ENCODE measurements at regions not wholly inside any gene's neighbourhood (a gene's known extent, or its start where the extent isn't known, plus 50 kb on each side); places are given as distances from the start of the nearest gene placed in this dataset.

DNA sequence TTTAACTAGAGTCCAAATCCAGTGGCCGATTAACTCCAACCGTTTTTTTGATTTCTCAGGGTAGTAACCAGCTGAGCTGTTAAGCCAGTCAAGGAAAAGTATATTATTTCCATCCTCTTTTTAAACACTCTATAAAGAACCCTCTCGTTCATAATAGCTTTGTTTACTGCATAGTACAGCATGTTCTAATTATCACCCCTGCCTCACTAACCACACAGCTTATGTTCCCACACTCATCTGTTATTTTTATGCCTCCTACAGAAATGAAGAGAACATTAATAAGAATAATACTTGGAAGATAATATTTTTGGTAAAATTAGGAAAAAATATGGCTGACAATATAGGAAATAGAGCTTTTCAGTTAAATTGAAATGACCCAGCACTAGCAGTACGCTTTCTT, 2132.8 kb upstream of the CELF4 start:
- WGBS (ENCODE audit: insufficient coverage, low coverage, low lambda C conversion rate, missing lambda C conversion rate): 65% methylated on average over 4 of the region's 4 CpGs
- peaks cover 0 to 4% (median 0%) of the 10 kb centered on the region in 4 donors for H3K4me1 ChIP-seq
- ATAC-seq: no peak

DNA sequence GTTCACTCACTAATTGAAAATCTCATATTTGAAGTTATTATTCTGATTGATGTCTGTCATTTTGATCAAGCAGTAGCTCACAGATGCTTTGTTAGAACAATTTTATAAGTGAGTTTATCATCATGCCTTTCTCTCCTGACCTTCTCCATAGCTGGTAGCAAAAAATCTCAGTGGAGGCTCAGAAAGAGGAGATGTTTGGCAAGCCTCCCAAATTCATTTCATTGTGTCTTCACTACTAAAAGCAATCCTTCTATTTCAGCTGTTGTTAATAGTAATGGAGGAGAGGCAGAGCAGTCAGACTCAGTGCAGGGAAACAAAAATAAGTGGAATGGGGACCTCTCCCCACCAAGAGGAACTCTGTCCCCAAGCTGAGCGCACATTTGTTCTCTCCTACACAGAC, 2127.8 kb upstream of the CELF4 start:
- Histone ChIP-seq H3K27me3 (no peaks in the 10 kb centered on the region), H3K4me3 (no peak overlapping the region), H3K36me3 (no peaks in the 10 kb centered on the region), H3K9me3 (no peaks in the 10 kb centered on the region), H3K27ac (no peak overlapping the region), H3K4me1 (no peaks in the 10 kb centered on the region)
- 100% methylated on average over 1 of the region's 1 CpG for WGBS (ENCODE audit: insufficient coverage, low coverage, low lambda C conversion rate, missing lambda C conversion rate)
- intact Hi-C loops (cut with DNase I): no loop called here
- TF ChIP-seq CTCF (IDR thresholded peaks at IDR 0.05): no peak
- no peak for TF ChIP-seq POLR2A (IDR thresholded peaks at IDR 0.05)
- DNase-seq (no peak), ATAC-seq (no peak)

More for the DNA sequence above, 2132.8 kb upstream of the CELF4 start:
- no peak for DNase-seq
- no peak overlapping the region for H3K4me3 ChIP-seq
- no peak for TF ChIP-seq CTCF (IDR thresholded peaks at IDR 0.05)
- no peak for TF ChIP-seq POLR2A (IDR thresholded peaks at IDR 0.05)
- no peaks in the 10 kb centered on the region for H3K27me3 ChIP-seq
- H3K36me3 ChIP-seq: no peaks in the 10 kb centered on the region
- H3K9me3 ChIP-seq: no peaks in the 10 kb centered on the region
- no peak overlapping the region for H3K27ac ChIP-seq
- intact Hi-C loops (cut with DNase I): no loop called here

- Histone ChIP-seq H3K4me1 (no peaks in the 10 kb centered on the region), H3K4me3 (no peak overlapping the region), H3K36me3 (no peaks in the 10 kb centered on the region), H3K27ac (no peak overlapping the region), H3K9me3 (no peaks in the 10 kb centered on the region), H3K27me3 (no peaks in the 10 kb centered on the region)
- no peak for ATAC-seq
- TF ChIP-seq CTCF (IDR thresholded peaks at IDR 0.05): no peak
- no peak for TF ChIP-seq POLR2A (IDR thresholded peaks at IDR 0.05)
- DNase-seq: no peak
- intact Hi-C loops (cut with DNase I): no loop called here
- WGBS (ENCODE audit: insufficient coverage, low coverage, low lambda C conversion rate, missing lambda C conversion rate): 36% methylated on average over 2 of the region's 2 CpGs
These were observed 2126.9 kb upstream of the CELF4 start for GRCh38 chr18:39692367-39693015.

- intact Hi-C loops (cut with DNase I): no loop called here
- no peak overlapping the region for H3K4me3 ChIP-seq
- H3K36me3 ChIP-seq: no peaks in the 10 kb centered on the region
- no peak for TF ChIP-seq POLR2A (IDR thresholded peaks at IDR 0.05)
- TF ChIP-seq CTCF (IDR thresholded peaks at IDR 0.05): no peak
- DNase-seq (no peak), ATAC-seq (no peak)
- no peak overlapping the region for H3K27ac ChIP-seq
- H3K4me1 ChIP-seq: no peaks in the 10 kb centered on the region
- no peaks in the 10 kb centered on the region for H3K27me3 ChIP-seq
- no peaks in the 10 kb centered on the region for H3K9me3 ChIP-seq
- 32% methylated on average over 4 of the region's 4 CpGs for WGBS (ENCODE audit: insufficient coverage, low coverage, low lambda C conversion rate, missing lambda C conversion rate)
These were observed 2119.8 kb upstream of the CELF4 start for GRCh38 chr18:39685303-39685902.
